AG09319 (cell line): ENCODE measurements at regions not wholly inside any gene's neighbourhood (a gene's known extent, or its start where the extent isn't known, plus 50 kb on each side); places are given as distances from the start of the nearest gene placed in this dataset.

Experiments used
- DNase-seq: peaks from one replicate; pipeline ENCODE4 v3.0.0-alpha.2; 2010; ENCODE audit warnings: low read depth; ENCODE audit errors: extremely low read depth
- TF ChIP-seq, protein P1 (sequence below): IDR thresholded peaks from 2 replicates; pipeline ENCODE4 v1.5.1; 2011; ENCODE audit warnings: low read depth, mild to moderate bottlenecking, inconsistent platforms, low read length, moderate library complexity

DNA sequence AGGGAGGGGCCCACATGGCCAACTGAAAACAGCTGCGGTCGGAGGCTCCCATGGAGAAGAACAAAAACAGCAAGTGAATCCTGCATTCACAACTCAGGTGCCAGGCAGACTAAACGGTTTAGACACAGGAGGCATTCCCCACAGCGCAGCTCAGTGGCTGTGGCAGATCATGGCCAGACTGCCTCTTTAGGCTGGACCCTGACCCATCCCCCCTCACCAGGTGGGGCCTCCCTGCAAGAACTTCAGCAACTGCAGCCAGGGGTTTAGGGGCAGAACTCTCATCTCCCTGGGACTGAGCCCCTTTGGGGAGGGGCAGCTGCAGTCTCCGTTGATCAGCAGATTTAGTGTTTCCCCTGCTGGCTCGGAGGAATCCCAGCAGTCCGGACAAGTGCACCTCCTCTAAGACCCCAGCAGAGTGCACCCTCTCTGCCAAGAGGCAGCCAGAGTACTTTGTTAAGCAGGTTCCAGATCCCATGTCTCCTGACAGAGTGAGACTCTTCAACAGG, 346.7 kb downstream of the SS18 start:
- TF ChIP-seq, protein P1, sequence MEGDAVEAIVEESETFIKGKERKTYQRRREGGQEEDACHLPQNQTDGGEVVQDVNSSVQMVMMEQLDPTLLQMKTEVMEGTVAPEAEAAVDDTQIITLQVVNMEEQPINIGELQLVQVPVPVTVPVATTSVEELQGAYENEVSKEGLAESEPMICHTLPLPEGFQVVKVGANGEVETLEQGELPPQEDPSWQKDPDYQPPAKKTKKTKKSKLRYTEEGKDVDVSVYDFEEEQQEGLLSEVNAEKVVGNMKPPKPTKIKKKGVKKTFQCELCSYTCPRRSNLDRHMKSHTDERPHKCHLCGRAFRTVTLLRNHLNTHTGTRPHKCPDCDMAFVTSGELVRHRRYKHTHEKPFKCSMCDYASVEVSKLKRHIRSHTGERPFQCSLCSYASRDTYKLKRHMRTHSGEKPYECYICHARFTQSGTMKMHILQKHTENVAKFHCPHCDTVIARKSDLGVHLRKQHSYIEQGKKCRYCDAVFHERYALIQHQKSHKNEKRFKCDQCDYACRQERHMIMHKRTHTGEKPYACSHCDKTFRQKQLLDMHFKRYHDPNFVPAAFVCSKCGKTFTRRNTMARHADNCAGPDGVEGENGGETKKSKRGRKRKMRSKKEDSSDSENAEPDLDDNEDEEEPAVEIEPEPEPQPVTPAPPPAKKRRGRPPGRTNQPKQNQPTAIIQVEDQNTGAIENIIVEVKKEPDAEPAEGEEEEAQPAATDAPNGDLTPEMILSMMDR, result no peak
- no peak for DNase-seq

DNA sequence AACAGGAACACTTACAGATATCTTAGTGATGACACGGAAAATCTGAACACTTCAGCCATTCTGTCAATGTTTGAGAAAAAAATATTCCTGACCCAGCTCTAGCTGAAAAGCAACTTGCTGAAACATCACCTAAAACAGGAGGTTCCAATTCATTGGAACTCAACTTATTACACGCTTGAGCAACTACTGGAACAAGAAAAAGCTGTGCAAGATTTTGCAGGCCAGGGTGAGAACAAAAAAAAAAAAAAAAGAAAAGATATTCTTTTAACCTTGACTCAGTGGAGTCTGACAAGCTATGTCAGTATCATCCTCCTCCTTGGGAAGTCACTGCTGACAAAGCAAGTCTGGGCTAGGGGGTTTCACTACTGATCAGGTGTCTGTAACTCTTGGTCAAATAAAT, 351.0 kb downstream of the SS18 start:
- no peak for DNase-seq
- TF ChIP-seq, protein P1, result no peak

- TF ChIP-seq, protein P1, result no peak
- DNase-seq, result peak; percentile 58
Observed at GRCh38 chr18:25737710-25738311, 352.6 kb downstream of the SS18 start.

- TF ChIP-seq, protein P1, result no peak
- no peak for DNase-seq
Observed at GRCh38 chr18:25736516-25736915, 353.9 kb downstream of the SS18 start.

GRCh38 chr18:25735459-25735858, 355.0 kb downstream of the SS18 start:
- TF ChIP-seq, protein P1, result no peak
- DNase-seq, result no peak

GRCh38 chr18:25734336-25734735, 356.1 kb downstream of the SS18 start:
- no peak for DNase-seq
- TF ChIP-seq, protein P1, result no peak

DNA sequence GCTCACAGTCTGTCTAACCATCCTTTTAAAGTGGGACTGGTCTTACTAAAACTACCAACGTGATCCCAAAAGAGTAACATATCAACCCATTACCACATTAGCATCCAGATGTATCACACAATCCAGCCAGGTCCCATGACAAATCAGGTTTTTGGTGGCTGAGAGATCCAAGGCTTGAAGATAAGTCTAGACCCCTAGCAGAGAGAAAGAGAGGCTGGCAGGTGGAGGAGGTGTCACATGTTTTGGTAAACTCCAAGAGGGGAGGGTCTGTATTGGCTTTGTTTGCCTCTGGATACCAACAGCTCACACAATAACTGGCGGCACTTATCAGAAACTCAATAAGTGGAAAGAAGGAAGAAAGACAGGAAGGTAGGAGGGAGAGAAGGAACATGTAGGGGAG, 357.6 kb downstream of the SS18 start:
- TF ChIP-seq, protein P1, result no peak
- no peak for DNase-seq
